WERI-Rb-1 (cell line): ENCODE measurements at regions not wholly inside any gene's neighbourhood (a gene's known extent, or its start where the extent isn't known, plus 50 kb on each side); places are given as distances from the start of the nearest gene placed in this dataset.

Experiments
- DNase-seq: peaks from one replicate; pipeline ENCODE4 v3.0.0-alpha.2; 2020
- H3K27ac ChIP-seq: fragments of 250-450 bp; sonication (Bioruptor Pico); 2 replicates; pipeline ENCODE4 v1.5.1; 2020; ENCODE audit warnings: mild to moderate bottlenecking, moderate library complexity
- H3K27me3 ChIP-seq: fragments of 250-450 bp; sonication (Bioruptor Pico); 2 replicates; pipeline ENCODE4 v1.5.1; 2021; ENCODE audit warnings: mild to moderate bottlenecking, low read depth, moderate library complexity; ENCODE audit not compliant: insufficient read depth, severe bottlenecking
- H3K36me3 ChIP-seq: fragments of 250-450 bp; sonication (Bioruptor Pico); 2 replicates; pipeline ENCODE4 v1.5.1; 2020; ENCODE audit warnings: mild to moderate bottlenecking, moderate library complexity
- H3K4me3 ChIP-seq: 2 replicates; pipeline ENCODE4 v1.5.1; 2011; ENCODE audit warnings: low read depth, mild to moderate bottlenecking, control low read depth, low read length
- H3K9me3 ChIP-seq: fragments of 250-450 bp; sonication (Bioruptor Pico); 2 replicates; pipeline ENCODE4 v1.5.1; 2021; ENCODE audit warnings: mild to moderate bottlenecking, moderate library complexity; ENCODE audit not compliant: severe bottlenecking
- TF ChIP-seq, protein P1 (sequence below): IDR thresholded peaks from 2 replicates; pipeline ENCODE4 v1.5.1; 2011; ENCODE audit warnings: low read depth, mild to moderate bottlenecking, control low read depth, inconsistent platforms, low read length

DNA sequence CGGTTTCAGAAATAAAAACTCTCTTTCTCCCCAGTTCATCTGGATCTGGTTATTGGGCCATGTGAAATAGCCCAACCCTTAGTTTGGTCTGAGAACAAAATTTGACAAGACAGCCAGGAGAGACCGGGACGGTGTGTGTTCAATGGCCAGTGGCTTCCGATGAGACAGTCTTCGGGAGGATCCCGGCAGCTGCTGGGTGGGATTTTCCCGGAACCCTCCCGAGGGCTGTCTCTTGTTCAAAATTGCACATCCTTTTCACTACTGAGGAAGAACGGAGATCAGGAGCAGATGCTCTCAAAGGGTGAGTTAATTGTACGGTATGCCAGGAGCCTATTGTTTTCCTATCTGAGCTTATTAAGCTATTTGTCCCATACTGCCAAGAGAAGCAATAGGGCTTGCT, 166.5 kb downstream of the PRR32 start:
- no peak for DNase-seq
- Histone ChIP-seq H3K4me3 (no peak overlapping the region), H3K36me3 (no peaks in the 10 kb centered on the region), H3K27ac (no peak overlapping the region), H3K27me3 (peaks cover 21% of the 10 kb centered on the region), H3K9me3 (no peaks in the 10 kb centered on the region)
- TF ChIP-seq, protein P1, sequence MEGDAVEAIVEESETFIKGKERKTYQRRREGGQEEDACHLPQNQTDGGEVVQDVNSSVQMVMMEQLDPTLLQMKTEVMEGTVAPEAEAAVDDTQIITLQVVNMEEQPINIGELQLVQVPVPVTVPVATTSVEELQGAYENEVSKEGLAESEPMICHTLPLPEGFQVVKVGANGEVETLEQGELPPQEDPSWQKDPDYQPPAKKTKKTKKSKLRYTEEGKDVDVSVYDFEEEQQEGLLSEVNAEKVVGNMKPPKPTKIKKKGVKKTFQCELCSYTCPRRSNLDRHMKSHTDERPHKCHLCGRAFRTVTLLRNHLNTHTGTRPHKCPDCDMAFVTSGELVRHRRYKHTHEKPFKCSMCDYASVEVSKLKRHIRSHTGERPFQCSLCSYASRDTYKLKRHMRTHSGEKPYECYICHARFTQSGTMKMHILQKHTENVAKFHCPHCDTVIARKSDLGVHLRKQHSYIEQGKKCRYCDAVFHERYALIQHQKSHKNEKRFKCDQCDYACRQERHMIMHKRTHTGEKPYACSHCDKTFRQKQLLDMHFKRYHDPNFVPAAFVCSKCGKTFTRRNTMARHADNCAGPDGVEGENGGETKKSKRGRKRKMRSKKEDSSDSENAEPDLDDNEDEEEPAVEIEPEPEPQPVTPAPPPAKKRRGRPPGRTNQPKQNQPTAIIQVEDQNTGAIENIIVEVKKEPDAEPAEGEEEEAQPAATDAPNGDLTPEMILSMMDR, result no peak

DNA sequence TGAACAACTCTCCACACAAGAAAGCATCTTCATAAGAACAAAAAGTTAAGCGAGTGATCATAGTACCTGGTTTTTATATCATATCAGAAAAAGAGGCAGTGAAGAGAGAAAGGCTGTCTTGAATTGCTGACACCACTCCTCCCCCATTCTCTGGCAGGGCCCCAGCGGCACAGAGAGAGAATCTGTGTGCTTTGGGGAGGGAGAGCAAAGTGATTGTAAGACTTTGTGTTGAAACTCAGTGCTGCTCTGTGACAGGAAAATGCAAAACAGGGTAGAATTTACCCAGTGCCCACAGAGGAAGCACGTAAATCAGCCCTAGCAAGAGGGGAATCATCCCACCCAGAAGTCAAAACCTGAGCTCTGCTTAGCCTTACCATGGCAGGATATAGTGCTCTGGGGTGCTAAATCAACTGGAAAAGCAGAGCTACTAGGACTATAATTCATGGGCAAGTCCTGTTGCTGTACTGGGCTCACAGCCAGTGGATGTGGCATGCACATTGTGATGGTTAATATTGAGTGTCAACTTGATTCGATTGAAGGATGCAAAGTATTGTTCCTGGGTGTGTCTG, 174.6 kb downstream of the PRR32 start:
- Histone ChIP-seq H3K27ac (no peak overlapping the region), H3K36me3 (no peaks in the 10 kb centered on the region), H3K9me3 (no peaks in the 10 kb centered on the region), H3K4me3 (no peak overlapping the region), H3K27me3 (peaks cover 18% of the 10 kb centered on the region)
- no peak for DNase-seq
- TF ChIP-seq, protein P1, result no peak

DNA sequence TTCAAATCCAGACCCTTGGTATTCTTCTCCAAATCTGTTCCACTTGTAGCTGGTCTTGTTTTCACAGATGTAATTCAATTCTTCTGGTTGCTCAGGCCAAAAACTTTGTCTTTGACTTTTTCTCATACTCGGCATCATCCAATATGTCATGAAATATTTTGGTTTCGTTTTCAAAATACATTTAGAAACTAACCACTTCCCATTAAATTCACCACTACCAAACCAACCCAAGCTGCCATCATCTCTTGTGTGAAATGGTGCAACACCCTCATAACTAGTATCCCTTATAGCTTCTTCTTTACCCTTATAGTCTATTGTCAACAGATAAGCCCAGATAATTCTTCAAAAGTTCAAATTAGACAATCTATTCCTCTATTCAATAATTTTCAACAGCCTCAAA, 192.1 kb downstream of the PRR32 start:
- H3K27me3 ChIP-seq, result peaks cover 13% of the 10 kb centered on the region
- no peaks in the 10 kb centered on the region for H3K9me3 ChIP-seq
- no peak overlapping the region for H3K4me3 ChIP-seq
- H3K36me3 ChIP-seq, result no peaks in the 10 kb centered on the region
- TF ChIP-seq, protein P1, result no peak
- H3K27ac ChIP-seq, result no peak overlapping the region
- no peak for DNase-seq

DNA sequence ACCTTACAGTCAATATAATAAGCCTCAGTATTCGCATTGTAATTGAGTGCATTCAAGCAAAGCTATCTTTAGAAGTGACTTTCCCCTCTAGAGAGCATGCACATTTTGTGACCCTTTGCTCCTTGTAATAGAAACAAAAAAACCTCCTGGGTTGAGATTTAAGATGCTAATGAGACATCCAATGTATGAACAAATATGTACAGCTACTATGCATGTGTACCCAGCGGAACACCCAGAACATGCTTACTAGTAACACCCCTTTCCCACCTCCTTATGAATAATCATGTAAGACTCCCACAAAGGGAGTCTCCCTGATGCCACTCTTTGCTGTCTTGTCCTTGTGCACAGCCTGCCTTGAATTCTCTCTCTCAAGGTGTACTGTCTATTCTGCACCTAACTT, 205.5 kb downstream of the PRR32 start:
- Histone ChIP-seq H3K4me3 (no peak overlapping the region), H3K9me3 (no peaks in the 10 kb centered on the region), H3K36me3 (no peaks in the 10 kb centered on the region), H3K27me3 (peaks cover 19% of the 10 kb centered on the region), H3K27ac (no peak overlapping the region)
- TF ChIP-seq, protein P1, result no peak
- no peak for DNase-seq

DNA sequence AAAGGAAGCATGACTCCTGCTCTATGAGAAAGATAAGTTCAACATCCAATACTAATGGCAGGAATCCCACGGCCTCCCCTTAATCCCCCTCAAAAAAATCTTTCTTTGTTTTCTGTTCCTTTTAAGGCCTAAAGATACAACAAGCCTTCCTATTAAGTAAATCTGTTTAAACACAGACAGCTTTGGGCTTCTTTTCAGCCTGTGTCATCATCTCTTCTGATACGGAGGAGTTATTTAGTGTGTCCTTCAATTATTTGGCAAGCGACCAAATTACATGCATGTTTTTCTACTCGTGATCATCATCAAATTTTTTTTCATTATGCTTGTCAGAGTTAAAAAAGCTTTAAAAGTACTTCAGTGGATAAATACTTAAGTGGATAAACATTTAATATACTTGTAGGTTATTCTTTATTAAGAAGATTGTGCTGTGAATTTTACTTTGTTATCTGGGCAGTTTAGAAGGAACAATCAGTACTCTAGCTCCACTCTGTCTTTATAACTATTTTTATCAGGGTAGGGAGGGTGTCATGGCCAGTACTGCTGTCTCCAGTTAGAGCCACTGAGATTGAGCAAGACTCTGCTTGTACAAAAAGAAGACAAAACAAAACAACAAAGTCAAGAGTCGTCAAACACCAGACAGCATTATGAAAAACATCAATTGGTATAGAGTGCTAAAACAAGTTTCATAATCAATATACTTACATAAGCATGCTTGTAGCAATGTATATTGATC, 210.7 kb downstream of the PRR32 start:
- H3K27me3 ChIP-seq, result peaks cover 15% of the 10 kb centered on the region
- no peak overlapping the region for H3K27ac ChIP-seq
- H3K9me3 ChIP-seq, result no peaks in the 10 kb centered on the region
- TF ChIP-seq, protein P1, result no peak
- H3K36me3 ChIP-seq, result no peaks in the 10 kb centered on the region
- H3K4me3 ChIP-seq, result no peak overlapping the region
- DNase-seq, result no peak

DNA sequence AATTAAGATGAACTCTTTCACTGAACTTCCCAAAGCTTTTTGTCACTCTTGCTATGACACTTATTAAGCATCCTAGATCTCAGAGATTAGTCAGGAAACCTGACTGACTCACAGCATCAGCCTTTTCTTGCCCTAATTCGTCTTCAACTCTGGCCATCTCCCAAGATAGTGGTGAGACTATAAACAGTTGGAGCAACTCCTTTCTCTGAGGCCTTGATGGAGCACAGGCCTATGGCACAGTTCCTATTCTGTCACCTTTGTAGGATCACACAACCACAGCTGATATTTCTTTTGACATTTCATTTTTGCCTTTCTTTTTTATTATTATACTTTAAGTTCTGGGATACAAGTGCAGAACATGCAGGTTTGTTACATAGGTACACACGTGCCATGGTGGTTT, 217.6 kb downstream of the PRR32 start:
- TF ChIP-seq, protein P1, result no peak
- no peak overlapping the region for H3K27ac ChIP-seq
- peaks cover 30% of the 10 kb centered on the region for H3K27me3 ChIP-seq
- H3K36me3 ChIP-seq, result no peaks in the 10 kb centered on the region
- H3K4me3 ChIP-seq, result no peak overlapping the region
- DNase-seq, result no peak
- H3K9me3 ChIP-seq, result no peaks in the 10 kb centered on the region
